ENCODE measurements at regions not wholly inside any gene's neighbourhood (a gene's known extent, or its start where the extent isn't known, plus 50 kb on each side); places are given as distances from the start of the nearest gene placed in this dataset.

DNA sequence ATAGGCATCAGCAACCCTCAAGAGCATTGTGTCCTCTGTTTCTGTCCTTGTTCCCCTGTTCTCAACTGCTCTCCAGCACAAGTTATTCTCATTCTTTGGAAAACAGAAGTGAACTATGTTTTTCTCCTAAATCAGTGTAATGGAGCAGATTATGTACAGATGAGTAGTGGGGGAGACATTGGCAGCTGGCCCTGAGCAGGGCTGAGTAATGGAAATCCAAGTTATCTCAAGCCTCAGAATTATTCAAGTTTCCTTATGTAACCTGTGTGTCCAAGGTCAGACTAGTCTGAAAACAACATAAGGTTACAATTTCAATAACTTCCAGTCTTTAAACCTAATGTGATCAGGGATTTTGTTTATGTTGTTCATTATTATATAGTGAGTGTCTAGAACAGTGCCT, 116.1 kb upstream of the FUT8 start:
- TF ChIP-seq SIN3A (IDR thresholded peaks at IDR 0.05; ENCODE audit: borderline replicate concordance, insufficient read depth, low read length) (no peak), TAF1 (IDR thresholded peaks at IDR 0.05; ENCODE audit: borderline replicate concordance, insufficient read depth, low read length) (no peak), POLR2AphosphoS5 (IDR thresholded peaks at IDR 0.05; ENCODE audit: low read depth, low read length) (no peak)
- TF ChIP-seq, protein P1, sequence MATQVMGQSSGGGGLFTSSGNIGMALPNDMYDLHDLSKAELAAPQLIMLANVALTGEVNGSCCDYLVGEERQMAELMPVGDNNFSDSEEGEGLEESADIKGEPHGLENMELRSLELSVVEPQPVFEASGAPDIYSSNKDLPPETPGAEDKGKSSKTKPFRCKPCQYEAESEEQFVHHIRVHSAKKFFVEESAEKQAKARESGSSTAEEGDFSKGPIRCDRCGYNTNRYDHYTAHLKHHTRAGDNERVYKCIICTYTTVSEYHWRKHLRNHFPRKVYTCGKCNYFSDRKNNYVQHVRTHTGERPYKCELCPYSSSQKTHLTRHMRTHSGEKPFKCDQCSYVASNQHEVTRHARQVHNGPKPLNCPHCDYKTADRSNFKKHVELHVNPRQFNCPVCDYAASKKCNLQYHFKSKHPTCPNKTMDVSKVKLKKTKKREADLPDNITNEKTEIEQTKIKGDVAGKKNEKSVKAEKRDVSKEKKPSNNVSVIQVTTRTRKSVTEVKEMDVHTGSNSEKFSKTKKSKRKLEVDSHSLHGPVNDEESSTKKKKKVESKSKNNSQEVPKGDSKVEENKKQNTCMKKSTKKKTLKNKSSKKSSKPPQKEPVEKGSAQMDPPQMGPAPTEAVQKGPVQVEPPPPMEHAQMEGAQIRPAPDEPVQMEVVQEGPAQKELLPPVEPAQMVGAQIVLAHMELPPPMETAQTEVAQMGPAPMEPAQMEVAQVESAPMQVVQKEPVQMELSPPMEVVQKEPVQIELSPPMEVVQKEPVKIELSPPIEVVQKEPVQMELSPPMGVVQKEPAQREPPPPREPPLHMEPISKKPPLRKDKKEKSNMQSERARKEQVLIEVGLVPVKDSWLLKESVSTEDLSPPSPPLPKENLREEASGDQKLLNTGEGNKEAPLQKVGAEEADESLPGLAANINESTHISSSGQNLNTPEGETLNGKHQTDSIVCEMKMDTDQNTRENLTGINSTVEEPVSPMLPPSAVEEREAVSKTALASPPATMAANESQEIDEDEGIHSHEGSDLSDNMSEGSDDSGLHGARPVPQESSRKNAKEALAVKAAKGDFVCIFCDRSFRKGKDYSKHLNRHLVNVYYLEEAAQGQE (IDR thresholded peaks at IDR 0.05; ENCODE audit: insufficient read depth in 1 of 2, low read depth in 2 of 2, low read length in 2 of 2): no peak
